ENCODE measurements at regions not wholly inside any gene's neighbourhood (a gene's known extent, or its start where the extent isn't known, plus 50 kb on each side); places are given as distances from the start of the nearest gene placed in this dataset.
A peak's percentile ranks its signal among the peaks of the same experiment; 100 is the strongest.
"Not testable (repeated sequence)": the region's sequence is repeated elsewhere in the genome, so short reads cannot be mapped to it uniquely, and the experiment has no call there.

DNA sequence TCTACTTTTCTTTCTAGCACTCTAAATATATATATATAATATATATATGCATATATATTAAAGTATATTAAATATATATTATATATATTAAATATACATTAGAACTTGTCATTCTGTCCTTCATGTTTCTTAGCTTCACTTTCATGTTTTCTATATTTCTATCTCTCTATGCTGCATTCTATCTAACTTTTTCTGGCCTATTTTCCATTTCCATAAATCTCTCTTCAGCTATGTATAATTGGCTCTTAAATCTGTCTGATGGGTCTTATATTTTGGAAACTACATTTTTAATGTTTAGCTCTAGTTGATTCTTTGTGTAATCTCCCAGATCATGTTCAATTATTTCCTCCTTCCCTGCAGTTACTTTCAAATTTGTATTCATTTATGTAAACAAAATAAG, 72.2 kb downstream of the MTNR1B start:
- Histone ChIP-seq H3K4me3 (ENCODE audit: low read length) (peak overlapping the region; percentile 65), H3K9me3 (ENCODE audit: control insufficient read depth, low read length) (peaks cover 33% of the 10 kb centered on the region), H3K4me1 (ENCODE audit: control insufficient read depth, insufficient read depth, low read length) (no peaks in the 10 kb centered on the region), H3K27me3 (ENCODE audit: control insufficient read depth, insufficient read depth, low read length, poor library complexity, severe bottlenecking) (no peaks in the 10 kb centered on the region), H3K27ac (ENCODE audit: low read depth, low read length) (no peak overlapping the region), H3K9ac (ENCODE audit: extremely low read depth, low read length, poor library complexity, severe bottlenecking) (no peak overlapping the region), H3K36me3 (ENCODE audit: control insufficient read depth, insufficient read depth, low read length) (no peaks in the 10 kb centered on the region)
- no peak overlapping the region for H3K4me3 Mint-ChIP-seq
- TF ChIP-seq, protein P1, sequence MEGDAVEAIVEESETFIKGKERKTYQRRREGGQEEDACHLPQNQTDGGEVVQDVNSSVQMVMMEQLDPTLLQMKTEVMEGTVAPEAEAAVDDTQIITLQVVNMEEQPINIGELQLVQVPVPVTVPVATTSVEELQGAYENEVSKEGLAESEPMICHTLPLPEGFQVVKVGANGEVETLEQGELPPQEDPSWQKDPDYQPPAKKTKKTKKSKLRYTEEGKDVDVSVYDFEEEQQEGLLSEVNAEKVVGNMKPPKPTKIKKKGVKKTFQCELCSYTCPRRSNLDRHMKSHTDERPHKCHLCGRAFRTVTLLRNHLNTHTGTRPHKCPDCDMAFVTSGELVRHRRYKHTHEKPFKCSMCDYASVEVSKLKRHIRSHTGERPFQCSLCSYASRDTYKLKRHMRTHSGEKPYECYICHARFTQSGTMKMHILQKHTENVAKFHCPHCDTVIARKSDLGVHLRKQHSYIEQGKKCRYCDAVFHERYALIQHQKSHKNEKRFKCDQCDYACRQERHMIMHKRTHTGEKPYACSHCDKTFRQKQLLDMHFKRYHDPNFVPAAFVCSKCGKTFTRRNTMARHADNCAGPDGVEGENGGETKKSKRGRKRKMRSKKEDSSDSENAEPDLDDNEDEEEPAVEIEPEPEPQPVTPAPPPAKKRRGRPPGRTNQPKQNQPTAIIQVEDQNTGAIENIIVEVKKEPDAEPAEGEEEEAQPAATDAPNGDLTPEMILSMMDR (conservative IDR thresholded peaks at IDR 0.05): no peak
- peaks cover 10% of the 10 kb centered on the region for H3K36me3 Mint-ChIP-seq (ENCODE audit: low read depth)
- no peaks in the 10 kb centered on the region for H3K4me1 Mint-ChIP-seq
- no peak overlapping the region for H3K27ac Mint-ChIP-seq
- no peaks in the 10 kb centered on the region for H3K27me3 Mint-ChIP-seq (ENCODE audit: insufficient read depth)
- peaks cover 43% of the 10 kb centered on the region for H3K9me3 Mint-ChIP-seq
- no peak for DNase-seq

- H3K9me3 ChIP-seq (ENCODE audit: control insufficient read depth, low read length): peaks cover 29% of the 10 kb centered on the region
- not testable (repeated sequence) for H3K4me3 Mint-ChIP-seq; H3K4me1 ChIP-seq (ENCODE audit: control insufficient read depth, insufficient read depth, low read length); H3K36me3 Mint-ChIP-seq (ENCODE audit: low read depth); H3K27me3 Mint-ChIP-seq (ENCODE audit: insufficient read depth); H3K27me3 ChIP-seq (ENCODE audit: control insufficient read depth, insufficient read depth, low read length, poor library complexity, severe bottlenecking); H3K36me3 ChIP-seq (ENCODE audit: control insufficient read depth, insufficient read depth, low read length); H3K4me3 ChIP-seq (ENCODE audit: low read length); H3K4me1 Mint-ChIP-seq; DNase-seq; H3K27ac Mint-ChIP-seq; H3K27ac ChIP-seq (ENCODE audit: low read depth, low read length); H3K9ac ChIP-seq (ENCODE audit: extremely low read depth, low read length, poor library complexity, severe bottlenecking)
- peaks cover 39% of the 10 kb centered on the region for H3K9me3 Mint-ChIP-seq
- WGBS, 2 experiments (ENCODE audit: insufficient coverage in 1 of 2, insufficient read length in 1 of 2): 86 to 100% methylated on average over 2 to 7 of the region's 7 CpGs
Measured at GRCh38 chr11:93043186-93043585, 73.7 kb downstream of the MTNR1B start.

DNA sequence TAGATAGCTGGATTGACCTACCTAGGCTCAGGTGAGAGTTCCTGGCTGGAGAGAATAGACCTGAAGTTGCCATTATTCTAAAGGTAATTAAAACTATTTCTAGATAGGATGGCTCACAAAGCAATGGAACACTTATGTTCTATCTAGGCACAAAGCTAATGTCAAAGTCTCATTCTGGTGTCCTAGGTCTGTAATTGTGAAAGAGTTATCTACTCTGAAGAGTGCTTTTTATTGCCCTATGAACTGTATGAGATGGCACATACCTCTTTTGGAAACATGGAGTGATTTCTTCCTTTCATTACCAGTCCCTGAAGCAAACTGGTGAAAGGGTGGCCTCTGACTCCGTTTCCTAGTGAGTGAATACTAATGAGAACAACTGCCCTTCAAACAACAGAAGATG, 80.3 kb downstream of the MTNR1B start:
- Mint-ChIP-seq H3K4me3 (no peak overlapping the region), H3K27me3 (ENCODE audit: insufficient read depth) (no peaks in the 10 kb centered on the region), H3K9me3 (peaks cover 2% of the 10 kb centered on the region), H3K27ac (no peak overlapping the region), H3K36me3 (ENCODE audit: low read depth) (no peaks in the 10 kb centered on the region), H3K4me1 (no peaks in the 10 kb centered on the region)
- H3K36me3 ChIP-seq (ENCODE audit: control insufficient read depth, insufficient read depth, low read length): no peaks in the 10 kb centered on the region
- H3K9me3 ChIP-seq (ENCODE audit: control insufficient read depth, low read length): no peaks in the 10 kb centered on the region
- DNase-seq: no peak
- WGBS, 2 experiments (ENCODE audit: insufficient coverage in 1 of 2, insufficient read length in 1 of 2): 71% methylated on average over 1 of the region's 1 CpG; no CpG with 5 or more reads in 1 of the 2 experiments
- H3K9ac ChIP-seq (ENCODE audit: extremely low read depth, low read length, poor library complexity, severe bottlenecking): no peak overlapping the region
- TF ChIP-seq, protein P1 (conservative IDR thresholded peaks at IDR 0.05): no peak
- H3K4me1 ChIP-seq (ENCODE audit: control insufficient read depth, insufficient read depth, low read length): no peaks in the 10 kb centered on the region
- no peak overlapping the region for H3K27ac ChIP-seq (ENCODE audit: low read depth, low read length)
- H3K4me3 ChIP-seq (ENCODE audit: low read length): no peak overlapping the region
- no peaks in the 10 kb centered on the region for H3K27me3 ChIP-seq (ENCODE audit: control insufficient read depth, insufficient read depth, low read length, poor library complexity, severe bottlenecking)

DNA sequence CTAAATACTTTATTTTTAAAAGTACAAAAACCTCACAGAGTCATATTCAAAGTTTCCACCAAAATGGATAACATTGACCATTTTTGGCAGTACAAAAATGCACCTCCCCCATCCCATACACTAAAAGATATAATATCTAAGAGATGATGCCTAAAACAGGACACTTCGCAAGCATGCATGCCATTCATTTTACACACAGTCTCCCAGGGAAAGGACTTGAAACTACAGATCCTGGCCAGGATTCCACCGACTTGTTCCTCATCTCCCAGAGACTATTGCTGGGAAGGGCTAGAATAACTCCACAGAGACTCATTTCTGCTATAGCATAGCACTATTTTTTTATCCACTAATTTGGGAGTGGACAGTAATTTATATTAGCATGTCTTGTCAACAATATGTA, 81.7 kb downstream of the MTNR1B start:
- peaks cover 2% of the 10 kb centered on the region for H3K9me3 Mint-ChIP-seq
- H3K36me3 ChIP-seq (ENCODE audit: control insufficient read depth, insufficient read depth, low read length): no peaks in the 10 kb centered on the region
- no peak for DNase-seq
- no peak overlapping the region for H3K27ac ChIP-seq (ENCODE audit: low read depth, low read length)
- no peak overlapping the region for H3K4me3 Mint-ChIP-seq
- H3K27me3 Mint-ChIP-seq (ENCODE audit: insufficient read depth): no peaks in the 10 kb centered on the region
- no peak overlapping the region for H3K27ac Mint-ChIP-seq
- no peaks in the 10 kb centered on the region for H3K9me3 ChIP-seq (ENCODE audit: control insufficient read depth, low read length)
- H3K36me3 Mint-ChIP-seq (ENCODE audit: low read depth): peaks cover 2% of the 10 kb centered on the region
- H3K27me3 ChIP-seq (ENCODE audit: control insufficient read depth, insufficient read depth, low read length, poor library complexity, severe bottlenecking): no peaks in the 10 kb centered on the region
- no peaks in the 10 kb centered on the region for H3K4me1 ChIP-seq (ENCODE audit: control insufficient read depth, insufficient read depth, low read length)
- no peaks in the 10 kb centered on the region for H3K4me1 Mint-ChIP-seq
- H3K9ac ChIP-seq (ENCODE audit: extremely low read depth, low read length, poor library complexity, severe bottlenecking): no peak overlapping the region
- no peak overlapping the region for H3K4me3 ChIP-seq (ENCODE audit: low read length)
- WGBS, 2 experiments (ENCODE audit: insufficient coverage in 1 of 2, insufficient read length in 1 of 2): 75 to 90% methylated on average over 1 to 2 of the region's 2 CpGs
- TF ChIP-seq, protein P1 (conservative IDR thresholded peaks at IDR 0.05): no peak

Data from endodermal cell (in vitro differentiated cells).